ENCODE measurements at regions not wholly inside any gene's neighbourhood (a gene's known extent, or its start where the extent isn't known, plus 50 kb on each side); places are given as distances from the start of the nearest gene placed in this dataset.
"Not testable (repeated sequence)": the region's sequence is repeated elsewhere in the genome, so short reads cannot be mapped to it uniquely, and the experiment has no call there.

DNA sequence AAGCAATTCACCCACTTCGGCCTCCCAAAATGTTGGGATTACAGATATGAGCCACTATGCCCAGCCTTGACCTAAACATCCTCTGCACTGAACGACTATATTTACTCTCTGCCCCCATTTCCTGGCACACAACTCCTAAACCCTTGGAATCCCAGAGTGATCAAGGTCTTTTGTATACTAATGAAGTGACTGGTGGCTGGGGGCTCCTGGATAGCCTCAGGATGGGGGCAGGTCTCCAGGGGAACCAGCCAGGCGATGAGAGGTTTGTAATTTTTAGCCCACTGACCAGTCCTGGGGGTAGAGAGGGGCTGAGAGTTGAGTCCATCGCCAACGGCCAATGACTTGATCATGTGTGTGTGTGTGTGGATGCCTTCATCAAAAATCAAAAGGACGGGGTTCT lies 71.1 kb downstream of the FAM50B start:
- no peak for DNase-seq (ENCODE audit: extremely low read depth in 1 of 2, low read depth in 1 of 2)

DNA sequence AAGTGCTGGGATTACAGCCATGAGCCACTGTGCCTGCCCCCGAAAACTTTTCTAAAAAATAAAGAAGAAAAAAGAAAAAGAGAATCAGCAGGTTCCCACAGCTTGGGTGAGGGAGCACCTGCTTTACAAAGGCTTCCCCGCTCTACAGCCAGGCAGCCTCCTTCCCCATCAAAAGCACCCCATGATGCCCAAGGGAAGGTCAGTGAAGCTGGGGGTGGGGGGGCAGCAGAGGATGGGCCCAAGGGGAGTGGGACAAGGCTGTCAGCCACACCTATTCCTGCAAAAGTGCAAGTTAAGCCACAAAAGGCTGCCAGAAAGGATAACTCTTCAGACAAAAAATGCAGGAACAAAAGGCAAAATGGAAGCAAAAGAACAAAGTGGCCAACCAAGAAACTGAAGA lies 72.5 kb downstream of the FAM50B start:
- DNase-seq (ENCODE audit: extremely low read depth in 1 of 2, low read depth in 1 of 2), result no peak

DNA sequence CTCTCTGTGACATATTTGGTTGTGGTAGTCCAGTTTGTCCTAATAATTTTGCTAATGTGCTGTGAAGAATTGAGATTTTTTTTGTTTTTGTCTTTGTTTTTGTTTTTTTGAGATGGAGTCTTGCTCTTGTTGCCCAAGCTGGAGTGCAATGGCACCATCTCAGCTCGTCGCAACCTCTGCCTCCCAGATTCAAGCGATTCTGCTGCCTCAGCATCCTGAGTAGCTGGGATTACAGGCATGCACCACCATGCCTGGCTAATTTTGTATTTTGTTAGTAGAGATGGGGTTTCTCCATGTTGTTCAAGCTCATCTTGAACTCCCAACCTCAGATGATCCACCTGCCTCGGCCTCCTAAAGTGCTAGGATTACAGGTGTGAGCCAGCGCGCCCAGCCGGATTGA lies 73.4 kb downstream of the FAM50B start:
- DNase-seq (ENCODE audit: extremely low read depth in 1 of 2, low read depth in 1 of 2), result not testable (repeated sequence)

DNA sequence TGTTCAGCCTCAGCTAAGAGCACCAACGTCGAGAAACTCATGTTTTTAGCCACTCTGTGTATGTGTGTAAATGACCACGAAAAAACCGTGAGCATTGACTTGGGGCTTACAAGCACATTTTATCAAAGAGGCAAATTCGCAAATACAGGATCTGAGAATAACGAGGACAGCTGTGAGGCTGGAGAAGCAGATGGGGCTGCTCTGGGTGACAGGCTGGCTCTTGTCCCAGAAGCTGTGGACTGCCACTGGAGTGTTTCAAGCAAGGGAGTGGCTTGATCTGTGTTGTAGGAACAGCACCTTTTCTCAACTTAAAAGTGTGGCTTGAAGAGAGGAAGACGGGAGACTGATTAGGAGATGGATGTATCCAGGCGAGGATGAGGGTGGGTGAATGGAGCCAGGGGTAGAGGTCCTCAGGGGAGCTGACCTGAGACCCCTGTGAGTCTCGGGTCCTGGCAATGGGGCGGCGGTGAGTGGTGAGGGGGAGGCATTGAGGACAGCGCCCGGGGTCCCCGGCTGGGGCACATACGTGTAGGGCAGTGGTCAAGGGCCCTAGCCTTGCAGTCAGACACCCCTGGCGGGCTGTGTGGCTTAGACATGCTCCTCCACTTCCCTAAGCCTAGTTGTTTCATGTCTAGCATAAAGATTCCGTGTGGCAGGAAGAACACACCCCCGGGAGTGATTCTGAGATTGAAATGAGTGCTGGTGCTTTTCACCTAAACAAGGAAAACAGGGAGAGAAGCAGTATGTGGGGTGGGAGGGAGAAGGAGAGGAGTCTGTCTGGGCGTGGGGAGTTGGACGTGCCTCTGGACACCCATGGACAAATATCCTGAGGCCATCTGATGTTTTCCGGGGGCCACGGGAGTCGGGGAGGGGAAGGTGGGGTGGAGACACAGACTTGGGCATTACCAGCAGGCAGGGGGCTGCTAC lies 76.3 kb downstream of the FAM50B start:
- not testable (repeated sequence) for DNase-seq (ENCODE audit: extremely low read depth in 1 of 2, low read depth in 1 of 2)

DNA sequence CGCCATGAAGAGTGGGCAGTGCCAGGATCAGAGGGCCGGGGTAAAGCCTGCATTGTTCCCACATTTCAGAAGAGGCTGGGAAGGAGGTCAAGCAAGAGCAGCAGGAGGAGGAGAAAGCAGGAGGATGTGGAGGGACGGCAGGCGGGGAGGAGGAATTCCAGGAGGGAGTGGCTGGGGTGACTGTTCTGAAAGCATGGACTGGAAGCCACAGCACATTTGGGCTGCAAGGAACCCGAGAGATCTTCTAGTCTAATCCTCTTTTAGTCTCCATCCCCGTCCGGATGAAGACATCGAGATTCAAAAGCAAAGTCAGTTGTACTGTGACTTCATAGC lies 76.9 kb downstream of the FAM50B start:
- DNase-seq (ENCODE audit: extremely low read depth in 1 of 2, low read depth in 1 of 2), result no peak

DNA sequence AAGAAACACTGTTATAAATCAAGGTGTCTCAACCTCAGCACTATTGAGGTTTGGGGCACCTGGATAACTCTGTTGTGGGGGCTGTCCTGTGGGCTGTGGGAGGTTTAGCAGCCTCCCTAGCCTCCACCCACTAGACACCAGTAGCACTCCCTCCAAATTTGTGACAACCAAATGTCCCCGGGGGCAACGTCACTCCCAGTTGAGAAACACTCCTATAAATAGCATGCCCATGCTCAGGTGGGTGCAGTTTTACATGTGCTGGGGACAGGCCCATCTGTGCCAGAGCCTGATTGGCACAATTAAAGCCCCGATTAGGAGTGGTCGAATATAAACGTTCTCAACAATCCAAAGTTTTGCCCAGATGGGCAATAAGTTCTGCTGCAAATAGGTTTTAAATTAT lies 78.9 kb downstream of the FAM50B start:
- DNase-seq (ENCODE audit: extremely low read depth in 1 of 2, low read depth in 1 of 2), result no peak

DNA sequence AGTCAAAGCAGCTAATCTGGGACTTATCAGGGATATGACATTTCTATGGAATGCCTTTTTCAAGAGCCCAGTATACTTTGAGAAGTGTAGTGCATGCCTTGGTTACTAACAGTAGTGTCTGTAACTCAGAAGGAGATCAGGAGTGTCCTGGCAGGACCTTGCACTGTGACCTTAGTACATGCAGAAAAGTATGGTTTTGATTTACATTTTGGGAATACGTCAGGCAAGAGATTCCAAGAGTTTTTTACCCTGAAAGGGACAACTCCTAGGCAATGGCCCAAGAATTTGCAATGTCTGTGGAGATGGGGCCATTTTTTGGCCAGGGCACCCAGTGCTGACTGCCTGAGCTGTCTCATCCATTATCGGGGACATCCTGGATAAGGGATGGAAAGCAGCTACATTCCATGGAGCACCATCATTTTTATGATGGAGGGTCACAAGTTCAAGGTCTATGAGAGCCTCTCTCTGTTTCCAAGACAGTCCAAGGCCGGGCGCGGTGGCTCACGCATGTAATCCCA lies 80.2 kb downstream of the FAM50B start:
- DNase-seq (ENCODE audit: extremely low read depth in 1 of 2, low read depth in 1 of 2), result no peak

DNA sequence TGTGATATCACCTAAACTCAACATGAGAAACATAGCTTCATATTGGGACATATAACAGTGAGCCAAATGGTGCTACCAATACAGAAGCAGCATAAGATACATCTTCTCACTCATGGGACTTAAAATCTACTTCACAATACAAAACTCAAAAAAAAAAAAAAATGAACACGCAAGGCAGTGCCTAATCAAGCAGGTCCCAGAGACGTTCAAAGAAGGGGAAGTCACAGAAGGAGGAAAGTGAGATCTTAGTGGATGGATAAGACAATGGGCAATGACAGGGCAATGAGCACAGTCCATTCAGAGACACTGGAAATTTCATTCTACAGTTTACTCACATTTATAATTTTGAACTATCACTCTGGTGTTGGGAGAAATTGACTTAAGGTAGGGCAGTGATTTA lies 88.3 kb downstream of the FAM50B start:
- DNase-seq (ENCODE audit: extremely low read depth in 1 of 2, low read depth in 1 of 2), result no peak

DNA sequence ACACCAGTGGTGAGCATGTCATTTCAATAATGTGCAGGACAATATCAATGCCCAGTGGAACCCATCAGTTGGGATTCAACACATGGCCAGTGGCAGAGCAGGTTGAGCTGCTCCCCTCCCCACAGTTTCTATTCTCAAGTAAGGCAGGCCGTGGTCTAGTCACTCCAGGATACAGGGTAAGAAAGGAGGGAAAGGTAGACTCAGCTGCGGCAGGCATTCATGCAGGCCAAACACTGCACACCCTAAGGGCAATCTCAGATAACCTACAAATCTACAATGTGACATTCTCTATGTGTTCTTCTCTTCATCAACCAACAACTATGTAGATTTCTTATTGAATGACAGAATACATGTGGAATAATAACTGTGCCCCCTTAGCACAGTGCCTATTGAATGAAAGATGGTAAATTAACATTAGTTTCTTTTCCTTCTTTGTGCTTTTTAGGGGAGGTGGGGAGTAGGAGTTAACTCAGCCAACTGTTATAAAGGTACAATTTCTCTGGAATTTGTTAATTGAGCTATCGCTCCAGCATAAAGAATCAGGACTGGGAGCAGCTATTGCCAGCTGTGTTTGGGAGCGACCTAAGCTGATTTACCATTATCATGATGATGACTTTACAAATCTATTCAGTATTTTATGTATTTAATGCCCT lies 89.7 kb downstream of the FAM50B start:
- no peak for DNase-seq (ENCODE audit: extremely low read depth in 1 of 2, low read depth in 1 of 2)

DNA sequence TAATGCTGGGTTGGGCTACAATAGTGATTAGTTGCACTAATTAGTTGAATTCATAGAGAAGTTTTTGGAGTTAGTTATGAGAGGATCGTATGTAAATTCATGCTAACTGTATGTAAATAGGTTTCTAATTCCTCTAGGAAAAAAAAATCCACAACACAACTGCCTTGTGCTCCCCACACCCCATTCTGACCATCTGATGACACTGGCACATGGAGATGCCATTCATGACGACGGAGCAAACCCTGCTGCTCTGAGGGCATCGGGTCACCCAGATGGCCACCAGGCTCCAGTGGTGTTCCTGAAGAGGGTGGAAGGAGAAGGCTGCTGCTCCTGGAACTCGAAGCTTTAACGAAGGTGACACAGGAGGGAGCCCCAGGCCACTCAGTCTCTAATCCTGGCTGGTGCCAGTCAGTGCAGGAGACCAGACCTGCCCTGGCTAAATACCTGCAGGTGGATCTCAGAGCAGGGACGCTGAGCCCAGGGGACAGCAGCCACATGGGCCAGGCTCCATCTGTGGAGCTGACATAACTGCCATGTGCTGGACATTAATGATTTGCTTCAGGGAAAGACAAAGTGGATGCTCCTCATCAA lies 90.3 kb downstream of the FAM50B start:
- no peak for DNase-seq (ENCODE audit: extremely low read depth in 1 of 2, low read depth in 1 of 2)

DNA sequence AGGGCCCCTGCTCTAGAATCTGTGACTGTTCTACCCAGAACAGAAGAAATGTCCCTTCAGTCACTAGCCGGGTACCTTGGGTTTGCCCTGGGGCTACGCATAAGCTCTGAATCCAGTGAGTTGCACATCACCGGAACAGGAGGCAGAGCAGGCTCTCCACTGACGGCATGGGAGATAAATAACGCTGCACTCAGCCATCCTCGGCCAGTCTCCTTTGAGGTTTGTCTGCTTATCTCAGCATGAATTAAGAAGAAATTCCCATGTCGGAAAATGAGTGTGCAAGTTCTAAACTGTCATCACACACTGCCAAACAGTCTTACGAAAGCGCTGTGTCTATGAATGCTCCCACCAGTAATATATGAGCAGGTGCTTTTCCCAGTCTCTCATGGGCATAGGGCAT lies 90.8 kb downstream of the FAM50B start:
- no peak for DNase-seq (ENCODE audit: extremely low read depth in 1 of 2, low read depth in 1 of 2)

DNA sequence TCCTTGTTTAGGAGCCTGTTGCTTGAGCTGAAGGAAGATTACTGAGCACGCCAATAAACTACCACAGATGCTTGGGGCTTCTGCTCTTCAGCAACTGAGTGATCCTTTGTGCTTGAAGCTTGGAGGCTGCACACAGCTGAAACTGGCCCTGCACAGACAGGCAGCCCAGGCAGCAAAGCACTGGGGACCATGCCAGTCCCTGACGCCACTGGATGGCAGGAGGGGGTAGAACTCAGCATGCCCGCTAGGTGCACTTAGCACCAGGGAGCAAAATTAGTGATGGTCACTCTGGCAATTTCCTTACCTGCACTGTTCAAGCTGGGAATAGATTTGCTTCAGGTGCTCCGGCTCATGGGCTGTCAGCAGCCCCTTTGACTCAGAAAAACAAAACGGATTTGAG lies 91.5 kb downstream of the FAM50B start:
- no peak for DNase-seq (ENCODE audit: extremely low read depth in 1 of 2, low read depth in 1 of 2)

DNA sequence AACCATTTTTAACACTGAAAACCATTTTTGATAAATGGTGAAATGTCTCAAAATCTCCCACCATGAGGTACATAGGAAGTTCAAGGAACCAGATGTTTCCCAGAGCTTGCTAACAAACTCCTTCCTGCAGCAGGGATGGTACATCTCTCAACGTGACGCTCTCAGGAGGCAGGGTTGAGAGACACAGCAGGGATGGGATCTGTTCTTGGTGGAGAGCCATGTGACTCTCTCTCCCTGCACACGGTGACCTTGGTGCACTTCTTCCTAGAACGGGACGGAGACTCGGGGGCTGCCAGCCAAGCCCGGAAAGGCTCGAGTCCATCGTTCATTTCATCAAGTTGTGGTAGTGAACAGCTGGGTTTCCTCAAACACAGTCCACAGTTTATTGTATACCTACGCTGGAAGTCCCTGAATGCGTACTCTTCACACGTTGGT lies 94.2 kb downstream of the FAM50B start:
- DNase-seq (ENCODE audit: extremely low read depth in 1 of 2, low read depth in 1 of 2), result no peak

DNA sequence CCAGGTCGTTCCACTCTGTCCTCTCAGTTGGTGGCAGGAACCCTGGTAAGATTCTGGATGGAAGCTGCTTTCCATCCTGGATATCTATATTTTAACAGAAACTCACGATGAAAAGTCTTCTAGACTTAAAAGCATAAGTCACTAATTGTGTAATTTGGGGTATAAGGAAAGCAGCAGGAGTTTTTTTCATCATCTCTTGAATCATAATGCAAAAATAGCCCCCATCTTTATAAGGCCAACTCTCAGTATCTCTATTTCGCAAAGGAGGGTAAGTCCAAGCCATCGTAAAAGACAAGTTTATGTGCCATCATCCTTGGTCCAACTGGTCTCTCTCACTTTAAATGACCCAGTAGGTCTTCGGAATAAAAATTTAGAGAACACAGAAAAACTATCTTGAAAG lies 95.1 kb downstream of the FAM50B start:
- no peak for DNase-seq (ENCODE audit: extremely low read depth in 1 of 2, low read depth in 1 of 2)

DNA sequence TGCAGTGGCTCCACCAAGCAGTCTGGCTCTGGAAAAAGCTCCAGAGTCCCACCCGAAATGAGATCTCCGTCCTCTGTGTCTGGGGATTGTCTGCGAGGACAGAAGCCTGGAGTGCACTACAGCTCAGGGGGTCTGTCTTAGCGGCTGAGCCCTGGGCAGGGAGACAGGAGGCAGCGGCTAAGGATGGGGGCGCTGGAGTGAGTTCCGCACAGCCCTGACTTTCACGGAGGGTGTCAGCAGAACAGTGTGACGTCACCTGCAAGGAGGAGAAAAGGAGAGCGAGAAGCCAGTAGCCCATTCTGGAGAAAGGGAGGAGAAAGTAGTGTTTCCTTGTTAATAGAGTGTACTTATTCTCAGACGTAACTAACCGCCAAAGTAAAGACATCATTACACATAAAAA lies 97.6 kb downstream of the FAM50B start:
- no peak for DNase-seq (ENCODE audit: extremely low read depth in 1 of 2, low read depth in 1 of 2)

DNA sequence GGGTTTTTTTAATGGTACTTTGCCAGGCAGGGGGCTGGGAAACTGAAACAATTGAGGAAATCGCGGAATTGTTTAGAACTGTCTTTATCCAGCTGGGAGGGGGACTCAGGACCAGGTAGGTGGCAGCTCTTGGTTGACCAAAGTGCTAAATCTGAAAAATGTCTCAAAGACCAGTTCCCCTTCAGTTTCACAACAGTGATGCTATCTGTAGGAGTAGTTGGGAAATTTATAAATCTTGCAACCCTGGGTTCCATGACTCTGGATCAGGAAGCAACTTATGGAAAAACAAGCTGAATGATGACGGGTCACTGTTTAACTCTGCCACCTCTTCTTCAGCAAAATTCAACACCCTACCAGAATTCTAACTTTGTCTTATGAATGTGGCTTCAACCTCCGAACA lies 99.7 kb downstream of the FAM50B start:
- no peak for DNase-seq (ENCODE audit: extremely low read depth in 1 of 2, low read depth in 1 of 2)

DNA sequence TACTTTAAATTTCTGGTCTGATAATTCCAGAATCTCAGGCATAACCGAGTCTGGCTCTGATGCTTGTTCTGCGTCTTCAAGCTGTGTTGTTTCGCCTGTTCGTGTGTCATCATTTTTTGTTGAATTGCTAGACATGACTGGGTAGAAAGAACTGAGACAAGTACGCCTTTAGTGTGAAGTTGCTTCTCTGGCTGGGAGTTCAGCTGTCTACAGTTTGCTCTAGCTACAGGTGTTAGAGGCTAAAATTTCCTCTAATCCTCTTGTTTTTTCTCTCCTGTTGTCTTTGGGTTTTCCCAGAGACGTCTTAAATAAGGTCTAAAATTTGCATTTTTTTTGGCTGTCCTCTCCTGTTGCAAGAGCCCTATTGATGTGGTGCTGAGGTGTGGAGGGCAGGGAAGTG lies 100.3 kb downstream of the FAM50B start:
- no peak for DNase-seq (ENCODE audit: extremely low read depth in 1 of 2, low read depth in 1 of 2)

DNA sequence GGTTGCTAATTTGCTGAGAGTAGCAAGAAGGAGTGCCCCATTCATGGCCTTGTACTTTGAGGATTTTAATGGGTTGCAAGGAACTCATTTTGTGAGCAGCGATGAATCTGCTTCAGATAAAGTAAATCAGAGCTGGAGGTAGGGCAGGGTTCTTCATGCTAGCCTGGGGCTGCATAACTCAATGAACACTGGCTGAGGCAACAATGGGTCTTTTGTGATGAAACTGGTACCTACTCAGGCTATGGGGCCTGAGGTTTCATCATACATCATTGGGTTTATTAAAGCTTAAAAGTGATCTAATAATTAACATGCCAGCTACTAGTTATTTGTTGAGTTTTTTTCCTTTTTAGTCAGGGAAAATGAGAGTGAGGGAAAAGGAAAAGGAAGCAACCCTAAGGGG lies 106.9 kb downstream of the FAM50B start:
- DNase-seq (ENCODE audit: extremely low read depth in 1 of 2, low read depth in 1 of 2), result no peak

DNA sequence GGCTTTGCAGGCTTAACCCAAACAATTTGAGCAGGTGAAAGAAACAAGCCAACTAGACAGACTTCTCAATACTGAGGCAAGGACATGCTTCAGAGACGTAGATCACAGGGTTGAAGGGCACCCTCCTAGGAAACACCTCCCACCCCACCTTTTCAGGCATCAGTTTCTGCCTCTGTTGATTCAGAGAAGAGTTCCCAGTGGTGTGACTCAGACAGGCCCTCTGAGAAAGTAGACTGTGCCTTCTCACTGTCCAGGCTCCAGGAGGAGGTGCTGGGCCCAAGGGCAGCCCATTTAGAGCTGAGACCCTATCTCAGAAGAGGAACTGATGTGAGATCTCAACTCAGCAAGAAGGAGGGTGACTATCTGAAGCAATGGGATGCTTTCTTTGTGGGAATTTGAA lies 108.1 kb downstream of the FAM50B start:
- no peak for DNase-seq (ENCODE audit: extremely low read depth in 1 of 2, low read depth in 1 of 2)

DNA sequence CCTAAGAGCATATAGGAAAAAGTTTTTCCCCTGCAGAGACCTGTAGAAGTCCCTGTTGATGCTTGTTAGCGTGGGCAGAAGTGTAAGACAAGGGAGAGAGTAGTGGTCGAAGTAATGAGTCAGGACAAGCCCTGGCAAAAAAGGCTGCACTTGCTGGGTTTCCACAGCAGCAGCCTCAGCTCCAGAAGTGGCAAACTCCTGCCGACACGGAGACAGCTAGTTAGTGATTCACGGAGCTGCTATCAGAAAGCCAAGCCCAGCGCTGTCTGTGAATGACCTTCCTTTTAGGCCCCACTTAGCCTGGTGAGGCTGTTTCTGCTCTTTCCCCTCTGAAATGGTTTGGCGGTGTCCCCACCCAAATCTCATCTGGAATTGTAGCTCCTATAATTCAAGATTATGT lies 109.1 kb downstream of the FAM50B start:
- no peak for DNase-seq (ENCODE audit: extremely low read depth in 1 of 2, low read depth in 1 of 2)

DNA sequence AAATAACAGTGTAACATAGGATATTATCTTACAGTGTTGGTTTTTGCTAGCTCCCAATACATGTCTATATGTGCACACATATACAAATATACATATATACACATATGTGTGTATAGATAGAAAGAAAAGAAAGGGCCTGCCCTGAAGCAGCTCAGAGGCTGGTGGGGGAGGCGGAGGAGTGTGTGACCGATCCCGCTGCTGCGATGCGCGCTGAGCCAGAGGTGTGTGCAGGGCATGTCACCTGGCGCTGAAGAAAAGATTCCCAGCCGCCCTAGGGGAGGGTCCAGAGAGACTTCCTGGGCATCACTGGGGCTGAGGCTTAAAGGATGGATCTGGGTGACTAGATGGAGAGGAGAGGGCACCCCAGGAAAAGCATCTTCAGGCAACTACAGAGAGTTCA lies 110.2 kb downstream of the FAM50B start:
- no peak for DNase-seq (ENCODE audit: extremely low read depth in 1 of 2, low read depth in 1 of 2)
